GM23338 (cell line): ENCODE measurements at regions not wholly inside any gene's neighbourhood (a gene's known extent, or its start where the extent isn't known, plus 50 kb on each side); places are given as distances from the start of the nearest gene placed in this dataset.

Experiments
- ATAC-seq: fragments of 200-7000 bp; cut with Tn5 transposase; 3 replicates; pipeline ENCODE4 v1.9.1; 2020
- DNase-seq: peaks from one replicate; pipeline ENCODE4 v3.0.0-alpha.2; 2015; ENCODE audit warnings: low spot score
- H2AFZ ChIP-seq: fragments of 200-600 bp; sonication (generic); 2 replicates; pipeline ENCODE4 v1.8.0; 2016; ENCODE audit warnings: antibody characterized with exemption, mild to moderate bottlenecking, moderate library complexity
- H3F3A ChIP-seq: fragments of 200-600 bp; sonication (generic); replicated peaks from 2 replicates; pipeline ENCODE4 v1.8.0; 2017; ENCODE audit warnings: antibody characterized with exemption, mixed run types, low read depth
- H3K27ac ChIP-seq: fragments of 200-600 bp; sonication (generic); 2 replicates; pipeline ENCODE4 v1.6.1; 2016; ENCODE audit warnings: low read depth
- H3K27me3 ChIP-seq: fragments of 200-600 bp; sonication (generic); 2 replicates; pipeline ENCODE4 v1.8.0; 2016; ENCODE audit warnings: mild to moderate bottlenecking, mixed run types, moderate library complexity; ENCODE audit not compliant: insufficient read depth
- H3K36me3 ChIP-seq: fragments of 200-600 bp; sonication (generic); 2 replicates; pipeline ENCODE4 v1.8.0; 2016; ENCODE audit warnings: mild to moderate bottlenecking; ENCODE audit not compliant: insufficient read depth
- H3K4me1 ChIP-seq: fragments of 200-600 bp; sonication (generic); 2 replicates; pipeline ENCODE4 v1.8.0; 2016; ENCODE audit warnings: mild to moderate bottlenecking, moderate library complexity; ENCODE audit not compliant: insufficient read depth
- H3K4me2 ChIP-seq: fragments of 200-600 bp; sonication (generic); 2 replicates; pipeline ENCODE4 v1.7.1; 2017; ENCODE audit warnings: mixed run types
- H3K4me3 ChIP-seq: fragments of 200-600 bp; sonication (generic); 2 replicates; pipeline ENCODE4 v1.6.1; 2016; ENCODE audit warnings: mixed run types
- H3K79me2 ChIP-seq: fragments of 200-600 bp; sonication (generic); replicated peaks from 2 replicates; pipeline ENCODE4 v1.8.0; 2017; ENCODE audit warnings: mild to moderate bottlenecking; ENCODE audit not compliant: insufficient read depth
- H3K9me2 ChIP-seq: fragments of 200-600 bp; sonication (generic); 2 replicates; pipeline ENCODE4 v1.8.0; 2017; ENCODE audit not compliant: insufficient read depth
- H4K20me1 ChIP-seq: fragments of 200-600 bp; sonication (generic); replicated peaks from 2 replicates; pipeline ENCODE4 v1.8.0; 2017; ENCODE audit warnings: mild to moderate bottlenecking; ENCODE audit not compliant: insufficient read depth
- H3K27ac Mint-ChIP-seq: 2 replicates; pipeline ENCODE4 v1.8.0; 2020; ENCODE audit warnings: inconsistent platforms, mild to moderate bottlenecking, moderate library complexity, mixed read lengths
- H3K27me3 Mint-ChIP-seq: 3 replicates; pipeline ENCODE4 v1.8.0; 2022; ENCODE audit warnings: low read depth, mild to moderate bottlenecking, moderate library complexity, mixed read lengths, inconsistent platforms; ENCODE audit not compliant: insufficient read depth, poor library complexity
- H3K36me3 Mint-ChIP-seq: 3 replicates; pipeline ENCODE4 v1.8.0; 2021; ENCODE audit warnings: low read depth, mild to moderate bottlenecking, inconsistent platforms, moderate library complexity, mixed read lengths
- H3K4me1 Mint-ChIP-seq: 3 replicates; pipeline ENCODE4 v1.8.0; 2020; ENCODE audit warnings: mild to moderate bottlenecking, inconsistent platforms, mixed read lengths
- H3K4me3 Mint-ChIP-seq: 3 replicates; pipeline ENCODE4 v1.8.0; 2021; ENCODE audit warnings: moderate library complexity, mild to moderate bottlenecking, inconsistent platforms, mixed read lengths
- H3K9me3 Mint-ChIP-seq: 3 replicates; pipeline ENCODE4 v1.8.0; 2020; ENCODE audit warnings: moderate library complexity, mild to moderate bottlenecking, inconsistent platforms, mixed read lengths
- CREB1 ChIP-seq: fragments of 250-450 bp; sonication (Bioruptor Pico); IDR thresholded peaks from 2 replicates; pipeline ENCODE4 v1.5.0; 2020; ENCODE audit warnings: low read depth, mild to moderate bottlenecking, moderate library complexity
- EZH2 ChIP-seq: fragments of 200-600 bp; sonication (generic); IDR thresholded peaks from one replicate; pipeline ENCODE4 v1.8.0; 2017; ENCODE audit warnings: antibody characterized with exemption, mild to moderate bottlenecking, low read depth; ENCODE audit not compliant: unreplicated experiment
- EZH2phosphoT487 ChIP-seq: fragments of 200-600 bp; sonication (generic); IDR thresholded peaks from one replicate; pipeline ENCODE4 v1.8.1; 2018; ENCODE audit warnings: antibody characterized with exemption; ENCODE audit not compliant: unreplicated experiment
- NANOG ChIP-seq: IDR thresholded peaks from 2 replicates; pipeline ENCODE4 v1.6.1; 2016; ENCODE audit warnings: antibody characterized with exemption, borderline replicate concordance
- ZNF114 ChIP-seq: fragments of 250-450 bp; sonication (Bioruptor Pico); IDR thresholded peaks from 2 replicates; pipeline ENCODE4 v1.5.0; 2020; ENCODE audit warnings: mild to moderate bottlenecking, moderate library complexity
- ZNF331 ChIP-seq: fragments of 250-450 bp; sonication (Bioruptor Pico); IDR thresholded peaks from 2 replicates; pipeline ENCODE4 v1.5.0; 2020; ENCODE audit warnings: low read depth, mild to moderate bottlenecking, moderate library complexity
- TF ChIP-seq, protein P1 (sequence below): IDR thresholded peaks from 2 replicates; pipeline ENCODE4 v1.6.1; 2016; ENCODE audit warnings: antibody characterized with exemption
- TF ChIP-seq, protein P2 (sequence below): IDR thresholded peaks from one replicate; pipeline ENCODE4 v1.6.1; 2018; ENCODE audit warnings: antibody characterized with exemption; ENCODE audit not compliant: unreplicated experiment
- TF ChIP-seq, protein P3 (sequence below): fragments of 250-450 bp; sonication (Bioruptor Pico); IDR thresholded peaks from 2 replicates; pipeline ENCODE4 v1.5.0; 2020; ENCODE audit warnings: mild to moderate bottlenecking, moderate library complexity

DNA sequence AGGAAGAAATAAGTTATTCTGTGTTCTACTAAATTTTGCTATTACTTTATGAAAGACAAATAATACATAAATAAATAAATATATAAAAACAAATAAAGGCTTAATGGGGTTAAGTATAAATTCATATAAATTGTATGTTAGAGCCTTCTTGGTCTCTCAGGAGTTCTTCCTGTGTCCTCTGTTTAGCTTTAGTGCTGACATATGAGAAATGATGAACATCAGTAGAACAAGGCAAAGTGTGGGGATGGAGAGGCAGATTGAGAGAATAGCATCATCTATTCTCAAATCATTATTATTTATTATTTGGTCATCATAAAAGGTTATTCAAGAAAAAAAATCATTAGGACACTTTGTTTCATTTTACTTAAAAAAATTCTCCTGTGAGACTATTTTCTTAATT lies 468.1 kb upstream of the CHST9 start:
- Mint-ChIP-seq H3K27me3 (no peaks in the 10 kb centered on the region), H3K9me3 (no peaks in the 10 kb centered on the region), H3K4me1 (peaks cover 16% of the 10 kb centered on the region), H3K36me3 (no peaks in the 10 kb centered on the region), H3K27ac (no peak overlapping the region), H3K4me3 (no peak overlapping the region)
- DNase-seq (no peak), ATAC-seq (no peak)
- H3K27me3 ChIP-seq = no peaks in the 10 kb centered on the region
- no peak overlapping the region for H3K4me2 ChIP-seq
- H3K79me2 ChIP-seq = no peaks in the 10 kb centered on the region
- no peaks in the 10 kb centered on the region for H3K36me3 ChIP-seq
- H3K4me1 ChIP-seq = peaks cover 10% of the 10 kb centered on the region; the same call in 1 of the 2 replicates
- H2AFZ ChIP-seq = no peak overlapping the region
- H3K4me3 ChIP-seq = no peak overlapping the region
- TF ChIP-seq, protein P1, sequence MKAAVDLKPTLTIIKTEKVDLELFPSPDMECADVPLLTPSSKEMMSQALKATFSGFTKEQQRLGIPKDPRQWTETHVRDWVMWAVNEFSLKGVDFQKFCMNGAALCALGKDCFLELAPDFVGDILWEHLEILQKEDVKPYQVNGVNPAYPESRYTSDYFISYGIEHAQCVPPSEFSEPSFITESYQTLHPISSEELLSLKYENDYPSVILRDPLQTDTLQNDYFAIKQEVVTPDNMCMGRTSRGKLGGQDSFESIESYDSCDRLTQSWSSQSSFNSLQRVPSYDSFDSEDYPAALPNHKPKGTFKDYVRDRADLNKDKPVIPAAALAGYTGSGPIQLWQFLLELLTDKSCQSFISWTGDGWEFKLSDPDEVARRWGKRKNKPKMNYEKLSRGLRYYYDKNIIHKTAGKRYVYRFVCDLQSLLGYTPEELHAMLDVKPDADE = no peak
- TF ChIP-seq, protein P2, sequence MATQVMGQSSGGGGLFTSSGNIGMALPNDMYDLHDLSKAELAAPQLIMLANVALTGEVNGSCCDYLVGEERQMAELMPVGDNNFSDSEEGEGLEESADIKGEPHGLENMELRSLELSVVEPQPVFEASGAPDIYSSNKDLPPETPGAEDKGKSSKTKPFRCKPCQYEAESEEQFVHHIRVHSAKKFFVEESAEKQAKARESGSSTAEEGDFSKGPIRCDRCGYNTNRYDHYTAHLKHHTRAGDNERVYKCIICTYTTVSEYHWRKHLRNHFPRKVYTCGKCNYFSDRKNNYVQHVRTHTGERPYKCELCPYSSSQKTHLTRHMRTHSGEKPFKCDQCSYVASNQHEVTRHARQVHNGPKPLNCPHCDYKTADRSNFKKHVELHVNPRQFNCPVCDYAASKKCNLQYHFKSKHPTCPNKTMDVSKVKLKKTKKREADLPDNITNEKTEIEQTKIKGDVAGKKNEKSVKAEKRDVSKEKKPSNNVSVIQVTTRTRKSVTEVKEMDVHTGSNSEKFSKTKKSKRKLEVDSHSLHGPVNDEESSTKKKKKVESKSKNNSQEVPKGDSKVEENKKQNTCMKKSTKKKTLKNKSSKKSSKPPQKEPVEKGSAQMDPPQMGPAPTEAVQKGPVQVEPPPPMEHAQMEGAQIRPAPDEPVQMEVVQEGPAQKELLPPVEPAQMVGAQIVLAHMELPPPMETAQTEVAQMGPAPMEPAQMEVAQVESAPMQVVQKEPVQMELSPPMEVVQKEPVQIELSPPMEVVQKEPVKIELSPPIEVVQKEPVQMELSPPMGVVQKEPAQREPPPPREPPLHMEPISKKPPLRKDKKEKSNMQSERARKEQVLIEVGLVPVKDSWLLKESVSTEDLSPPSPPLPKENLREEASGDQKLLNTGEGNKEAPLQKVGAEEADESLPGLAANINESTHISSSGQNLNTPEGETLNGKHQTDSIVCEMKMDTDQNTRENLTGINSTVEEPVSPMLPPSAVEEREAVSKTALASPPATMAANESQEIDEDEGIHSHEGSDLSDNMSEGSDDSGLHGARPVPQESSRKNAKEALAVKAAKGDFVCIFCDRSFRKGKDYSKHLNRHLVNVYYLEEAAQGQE = no peak
- TF ChIP-seq CREB1 (CRISPR knock-in tag) = no peak
- no peak for TF ChIP-seq EZH2
- TF ChIP-seq ZNF331 (CRISPR knock-in tag) = no peak
- TF ChIP-seq, protein P3, sequence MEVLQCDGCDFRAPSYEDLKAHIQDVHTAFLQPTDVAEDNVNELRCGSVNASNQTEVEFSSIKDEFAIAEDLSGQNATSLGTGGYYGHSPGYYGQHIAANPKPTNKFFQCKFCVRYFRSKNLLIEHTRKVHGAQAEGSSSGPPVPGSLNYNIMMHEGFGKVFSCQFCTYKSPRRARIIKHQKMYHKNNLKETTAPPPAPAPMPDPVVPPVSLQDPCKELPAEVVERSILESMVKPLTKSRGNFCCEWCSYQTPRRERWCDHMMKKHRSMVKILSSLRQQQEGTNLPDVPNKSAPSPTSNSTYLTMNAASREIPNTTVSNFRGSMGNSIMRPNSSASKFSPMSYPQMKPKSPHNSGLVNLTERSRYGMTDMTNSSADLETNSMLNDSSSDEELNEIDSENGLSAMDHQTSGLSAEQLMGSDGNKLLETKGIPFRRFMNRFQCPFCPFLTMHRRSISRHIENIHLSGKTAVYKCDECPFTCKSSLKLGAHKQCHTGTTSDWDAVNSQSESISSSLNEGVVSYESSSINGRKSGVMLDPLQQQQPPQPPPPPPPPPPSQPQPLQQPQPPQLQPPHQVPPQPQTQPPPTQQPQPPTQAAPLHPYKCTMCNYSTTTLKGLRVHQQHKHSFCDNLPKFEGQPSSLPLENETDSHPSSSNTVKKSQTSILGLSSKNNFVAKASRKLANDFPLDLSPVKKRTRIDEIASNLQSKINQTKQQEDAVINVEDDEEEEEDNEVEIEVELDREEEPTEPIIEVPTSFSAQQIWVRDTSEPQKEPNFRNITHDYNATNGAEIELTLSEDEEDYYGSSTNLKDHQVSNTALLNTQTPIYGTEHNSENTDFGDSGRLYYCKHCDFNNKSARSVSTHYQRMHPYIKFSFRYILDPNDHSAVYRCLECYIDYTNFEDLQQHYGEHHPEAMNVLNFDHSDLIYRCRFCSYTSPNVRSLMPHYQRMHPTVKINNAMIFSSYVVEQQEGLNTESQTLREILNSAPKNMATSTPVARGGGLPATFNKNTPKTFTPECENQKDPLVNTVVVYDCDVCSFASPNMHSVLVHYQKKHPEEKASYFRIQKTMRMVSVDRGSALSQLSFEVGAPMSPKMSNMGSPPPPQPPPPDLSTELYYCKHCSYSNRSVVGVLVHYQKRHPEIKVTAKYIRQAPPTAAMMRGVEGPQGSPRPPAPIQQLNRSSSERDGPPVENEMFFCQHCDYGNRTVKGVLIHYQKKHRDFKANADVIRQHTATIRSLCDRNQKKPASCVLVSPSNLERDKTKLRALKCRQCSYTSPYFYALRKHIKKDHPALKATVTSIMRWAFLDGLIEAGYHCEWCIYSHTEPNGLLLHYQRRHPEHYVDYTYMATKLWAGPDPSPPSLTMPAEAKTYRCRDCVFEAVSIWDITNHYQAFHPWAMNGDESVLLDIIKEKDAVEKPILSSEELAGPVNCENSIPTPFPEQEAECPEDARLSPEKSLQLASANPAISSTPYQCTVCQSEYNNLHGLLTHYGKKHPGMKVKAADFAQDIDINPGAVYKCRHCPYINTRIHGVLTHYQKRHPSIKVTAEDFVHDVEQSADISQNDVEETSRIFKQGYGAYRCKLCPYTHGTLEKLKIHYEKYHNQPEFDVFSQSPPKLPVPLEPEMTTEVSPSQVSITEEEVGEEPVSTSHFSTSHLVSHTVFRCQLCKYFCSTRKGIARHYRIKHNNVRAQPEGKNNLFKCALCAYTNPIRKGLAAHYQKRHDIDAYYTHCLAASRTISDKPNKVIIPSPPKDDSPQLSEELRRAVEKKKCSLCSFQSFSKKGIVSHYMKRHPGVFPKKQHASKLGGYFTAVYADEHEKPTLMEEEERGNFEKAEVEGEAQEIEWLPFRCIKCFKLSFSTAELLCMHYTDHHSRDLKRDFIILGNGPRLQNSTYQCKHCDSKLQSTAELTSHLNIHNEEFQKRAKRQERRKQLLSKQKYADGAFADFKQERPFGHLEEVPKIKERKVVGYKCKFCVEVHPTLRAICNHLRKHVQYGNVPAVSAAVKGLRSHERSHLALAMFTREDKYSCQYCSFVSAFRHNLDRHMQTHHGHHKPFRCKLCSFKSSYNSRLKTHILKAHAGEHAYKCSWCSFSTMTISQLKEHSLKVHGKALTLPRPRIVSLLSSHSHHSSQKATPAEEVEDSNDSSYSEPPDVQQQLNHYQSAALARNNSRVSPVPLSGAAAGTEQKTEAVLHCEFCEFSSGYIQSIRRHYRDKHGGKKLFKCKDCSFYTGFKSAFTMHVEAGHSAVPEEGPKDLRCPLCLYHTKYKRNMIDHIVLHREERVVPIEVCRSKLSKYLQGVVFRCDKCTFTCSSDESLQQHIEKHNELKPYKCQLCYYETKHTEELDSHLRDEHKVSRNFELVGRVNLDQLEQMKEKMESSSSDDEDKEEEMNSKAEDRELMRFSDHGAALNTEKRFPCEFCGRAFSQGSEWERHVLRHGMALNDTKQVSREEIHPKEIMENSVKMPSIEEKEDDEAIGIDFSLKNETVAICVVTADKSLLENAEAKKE (CRISPR knock-in tag) = no peak
- TF ChIP-seq ZNF114 (CRISPR knock-in tag) = no peak
- TF ChIP-seq EZH2phosphoT487 = no peak
- TF ChIP-seq NANOG = no peak
- H4K20me1 ChIP-seq = no peaks in the 10 kb centered on the region
- H3K9me2 ChIP-seq = 0 out of 2 replicates have a peak, but pooled peaks cover 9% of the 10 kb centered on the region
- no peaks in the 10 kb centered on the region for H3F3A ChIP-seq
- no peak overlapping the region for H3K27ac ChIP-seq
